ENCODE measurements at regions not wholly inside any gene's neighbourhood (a gene's known extent, or its start where the extent isn't known, plus 50 kb on each side); places are given as distances from the start of the nearest gene placed in this dataset.

DNA sequence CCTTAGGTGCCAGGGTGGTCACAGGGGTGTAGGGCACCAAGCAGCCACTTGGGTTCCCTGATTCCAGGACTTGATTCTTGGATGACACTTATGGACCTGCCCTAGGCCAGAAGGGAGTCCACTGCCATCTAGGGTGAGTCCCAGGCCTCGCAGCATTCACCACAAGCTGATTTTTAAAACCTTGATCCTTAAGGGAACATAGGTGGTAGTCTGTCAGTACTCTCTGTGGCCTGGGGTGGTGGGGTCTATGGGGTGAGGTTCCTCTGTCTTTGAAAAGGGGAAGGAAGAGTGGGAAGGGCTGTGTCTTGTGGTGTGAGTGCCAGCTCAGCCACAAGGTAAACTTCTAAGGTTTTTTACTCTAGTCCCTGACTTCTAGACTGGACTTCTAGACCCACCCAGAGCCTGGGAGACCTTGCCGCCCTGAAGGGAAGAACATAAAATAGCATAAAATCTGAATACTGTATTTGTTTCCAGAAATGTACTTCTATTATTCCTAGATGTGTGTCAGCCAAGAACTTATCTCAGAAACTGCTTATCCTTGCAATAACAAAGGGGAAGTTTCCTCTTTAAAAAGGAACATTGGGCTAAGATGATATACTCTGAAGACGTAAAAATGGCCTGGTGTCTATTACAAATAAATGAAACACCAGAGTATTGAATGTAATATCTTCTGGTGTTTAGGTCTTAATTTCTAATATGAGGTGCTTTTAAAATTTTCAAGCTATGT, 757.3 kb downstream of the LTN1 start:
- TF ChIP-seq, protein P1, sequence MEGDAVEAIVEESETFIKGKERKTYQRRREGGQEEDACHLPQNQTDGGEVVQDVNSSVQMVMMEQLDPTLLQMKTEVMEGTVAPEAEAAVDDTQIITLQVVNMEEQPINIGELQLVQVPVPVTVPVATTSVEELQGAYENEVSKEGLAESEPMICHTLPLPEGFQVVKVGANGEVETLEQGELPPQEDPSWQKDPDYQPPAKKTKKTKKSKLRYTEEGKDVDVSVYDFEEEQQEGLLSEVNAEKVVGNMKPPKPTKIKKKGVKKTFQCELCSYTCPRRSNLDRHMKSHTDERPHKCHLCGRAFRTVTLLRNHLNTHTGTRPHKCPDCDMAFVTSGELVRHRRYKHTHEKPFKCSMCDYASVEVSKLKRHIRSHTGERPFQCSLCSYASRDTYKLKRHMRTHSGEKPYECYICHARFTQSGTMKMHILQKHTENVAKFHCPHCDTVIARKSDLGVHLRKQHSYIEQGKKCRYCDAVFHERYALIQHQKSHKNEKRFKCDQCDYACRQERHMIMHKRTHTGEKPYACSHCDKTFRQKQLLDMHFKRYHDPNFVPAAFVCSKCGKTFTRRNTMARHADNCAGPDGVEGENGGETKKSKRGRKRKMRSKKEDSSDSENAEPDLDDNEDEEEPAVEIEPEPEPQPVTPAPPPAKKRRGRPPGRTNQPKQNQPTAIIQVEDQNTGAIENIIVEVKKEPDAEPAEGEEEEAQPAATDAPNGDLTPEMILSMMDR (conservative IDR thresholded peaks at IDR 0.05): no peak; the same call in 1 of the 2 replicates
- TF ChIP-seq ZFX (IDR thresholded peaks at IDR 0.05): no peak
